Activated T-helper 9 cell treated with anti-CD3 and anti-CD28 coated beads, Interleukin-2, amount 50 U/mL, for 16 hours (primary cell): ENCODE measurements at regions not wholly inside any gene's neighbourhood (a gene's known extent, or its start where the extent isn't known, plus 50 kb on each side); places are given as distances from the start of the nearest gene placed in this dataset.
"Not testable (repeated sequence)": the region's sequence is repeated elsewhere in the genome, so short reads cannot be mapped to it uniquely, and the experiment has no call there.

ENCODE experiments used
- DNase-seq: peaks from one replicate; pipeline ENCODE4 v3.0.0-alpha.2; 2020; ENCODE audit warnings: low read depth

- no peak for DNase-seq
Measured at GRCh38 chr10:21057436-21057835, 160.3 kb upstream of the NEBL start.

GRCh38 chr10:21056461-21056860 is 159.3 kb upstream of the NEBL start:
- no peak for DNase-seq

- DNase-seq = no peak
Measured at GRCh38 chr10:21055339-21056135, 158.4 kb upstream of the NEBL start.

- DNase-seq = no peak
Measured at GRCh38 chr10:21053953-21054690, 157.0 kb upstream of the NEBL start.

- no peak for DNase-seq
Measured at GRCh38 chr10:21052709-21053104, 155.6 kb upstream of the NEBL start.

GRCh38 chr10:21052072-21052708 is 155.1 kb upstream of the NEBL start:
- DNase-seq = no peak

- DNase-seq = no peak
Measured at GRCh38 chr10:21049482-21049881, 152.4 kb upstream of the NEBL start.

- DNase-seq = no peak
Measured at GRCh38 chr10:21048068-21048467, 151.0 kb upstream of the NEBL start.

- no peak for DNase-seq
Measured at GRCh38 chr10:21047511-21047910, 150.4 kb upstream of the NEBL start.

- no peak for DNase-seq
Measured at GRCh38 chr10:21047096-21047495, 150.0 kb upstream of the NEBL start.

GRCh38 chr10:21043044-21043443 is 145.9 kb upstream of the NEBL start:
- DNase-seq = no peak

- no peak for DNase-seq
Measured at GRCh38 chr10:21042536-21042935, 145.4 kb upstream of the NEBL start.

- DNase-seq = no peak
Measured at GRCh38 chr10:21041763-21042458, 144.8 kb upstream of the NEBL start.

GRCh38 chr10:21039721-21040120 is 142.6 kb upstream of the NEBL start:
- no peak for DNase-seq

GRCh38 chr10:21036757-21037156 is 139.6 kb upstream of the NEBL start:
- DNase-seq = no peak

GRCh38 chr10:21034770-21035169 is 137.7 kb upstream of the NEBL start:
- not testable (repeated sequence) for DNase-seq

GRCh38 chr10:21034241-21034640 is 137.1 kb upstream of the NEBL start:
- no peak for DNase-seq

GRCh38 chr10:21032587-21033319 is 135.6 kb upstream of the NEBL start:
- DNase-seq = no peak

GRCh38 chr10:21031232-21031795 is 134.2 kb upstream of the NEBL start:
- DNase-seq = no peak

- DNase-seq = no peak
Measured at GRCh38 chr10:21030091-21030490, 133.0 kb upstream of the NEBL start.

GRCh38 chr10:21022821-21023220 is 125.7 kb upstream of the NEBL start:
- no peak for DNase-seq
